ENCODE measurements at regions not wholly inside any gene's neighbourhood (a gene's known extent, or its start where the extent isn't known, plus 50 kb on each side); places are given as distances from the start of the nearest gene placed in this dataset.
"Not testable (repeated sequence)": the region's sequence is repeated elsewhere in the genome, so short reads cannot be mapped to it uniquely, and the experiment has no call there.

DNA sequence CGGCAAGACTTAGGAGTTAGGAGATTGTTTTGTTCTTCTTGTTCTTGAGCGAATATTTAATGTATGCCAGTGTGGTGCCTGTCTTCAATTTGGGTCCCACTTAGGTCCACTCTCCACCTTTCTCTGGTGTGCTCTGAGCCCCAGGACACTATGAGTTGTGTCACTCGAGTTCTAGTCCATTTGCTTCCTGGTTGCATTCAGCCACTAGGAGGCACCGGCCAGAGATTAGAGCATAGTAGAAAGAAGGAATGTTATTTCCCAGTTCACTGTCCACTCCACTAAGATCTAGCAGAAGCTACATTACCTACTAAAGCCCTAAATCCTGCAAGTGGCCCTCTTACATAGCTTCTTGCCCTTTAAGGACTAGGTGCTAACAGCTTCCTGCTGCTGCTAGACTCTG, 326.9 kb downstream of the NAF1 start:
- no peak overlapping the region for H3K4me3 ChIP-seq (ENCODE audit: control insufficient read depth, low read depth, low read length)
- TF ChIP-seq, protein P1, sequence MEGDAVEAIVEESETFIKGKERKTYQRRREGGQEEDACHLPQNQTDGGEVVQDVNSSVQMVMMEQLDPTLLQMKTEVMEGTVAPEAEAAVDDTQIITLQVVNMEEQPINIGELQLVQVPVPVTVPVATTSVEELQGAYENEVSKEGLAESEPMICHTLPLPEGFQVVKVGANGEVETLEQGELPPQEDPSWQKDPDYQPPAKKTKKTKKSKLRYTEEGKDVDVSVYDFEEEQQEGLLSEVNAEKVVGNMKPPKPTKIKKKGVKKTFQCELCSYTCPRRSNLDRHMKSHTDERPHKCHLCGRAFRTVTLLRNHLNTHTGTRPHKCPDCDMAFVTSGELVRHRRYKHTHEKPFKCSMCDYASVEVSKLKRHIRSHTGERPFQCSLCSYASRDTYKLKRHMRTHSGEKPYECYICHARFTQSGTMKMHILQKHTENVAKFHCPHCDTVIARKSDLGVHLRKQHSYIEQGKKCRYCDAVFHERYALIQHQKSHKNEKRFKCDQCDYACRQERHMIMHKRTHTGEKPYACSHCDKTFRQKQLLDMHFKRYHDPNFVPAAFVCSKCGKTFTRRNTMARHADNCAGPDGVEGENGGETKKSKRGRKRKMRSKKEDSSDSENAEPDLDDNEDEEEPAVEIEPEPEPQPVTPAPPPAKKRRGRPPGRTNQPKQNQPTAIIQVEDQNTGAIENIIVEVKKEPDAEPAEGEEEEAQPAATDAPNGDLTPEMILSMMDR (conservative IDR thresholded peaks at IDR 0.05; ENCODE audit: control insufficient read depth, insufficient read depth, low read depth, low read length), result no peak
- no peak for DNase-seq (ENCODE audit: low read depth)

DNA sequence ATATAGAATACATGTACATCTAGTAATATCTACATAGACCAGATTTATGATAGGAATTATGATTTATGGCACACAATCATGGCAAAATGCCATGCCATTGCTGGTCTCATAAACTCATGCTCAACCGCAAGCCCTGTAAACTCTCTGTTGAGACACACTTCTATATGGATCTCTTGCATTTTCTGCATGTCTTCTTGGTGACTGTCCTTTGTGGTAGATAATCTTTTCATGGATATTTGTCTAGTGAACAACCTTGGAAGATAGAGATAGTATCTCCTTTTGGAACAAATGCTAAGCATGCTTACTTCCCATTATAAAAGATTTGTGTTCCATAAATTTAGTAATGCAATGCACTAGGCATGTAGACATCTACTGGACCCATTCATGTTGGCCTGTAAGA, 328.0 kb downstream of the NAF1 start:
- no peak overlapping the region for H3K4me3 ChIP-seq (ENCODE audit: control insufficient read depth, low read depth, low read length)
- no peak for DNase-seq (ENCODE audit: low read depth)
- TF ChIP-seq, protein P1 (conservative IDR thresholded peaks at IDR 0.05; ENCODE audit: control insufficient read depth, insufficient read depth, low read depth, low read length), result no peak

DNA sequence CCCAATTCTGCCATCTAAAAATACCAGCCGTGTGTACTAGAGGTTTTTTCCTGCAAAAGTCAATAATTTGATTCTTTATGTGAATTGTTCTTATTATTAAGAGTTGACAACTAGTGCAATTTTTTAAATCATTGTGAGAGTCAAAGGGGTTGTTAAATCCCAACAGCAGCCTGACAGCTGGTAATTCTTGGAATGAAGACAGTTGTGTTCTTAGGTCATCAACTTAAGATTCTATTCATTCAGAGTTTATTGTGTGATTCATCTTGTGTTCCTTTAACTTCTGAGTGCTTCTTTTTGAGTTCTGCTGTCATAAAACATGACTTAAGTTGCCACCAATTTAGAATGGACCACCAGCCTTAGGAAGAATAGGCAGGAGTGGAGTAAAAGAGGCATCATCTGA, 329.0 kb downstream of the NAF1 start:
- TF ChIP-seq, protein P1 (conservative IDR thresholded peaks at IDR 0.05; ENCODE audit: control insufficient read depth, insufficient read depth, low read depth, low read length), result no peak
- no peak overlapping the region for H3K4me3 ChIP-seq (ENCODE audit: control insufficient read depth, low read depth, low read length)
- no peak for DNase-seq (ENCODE audit: low read depth)

DNA sequence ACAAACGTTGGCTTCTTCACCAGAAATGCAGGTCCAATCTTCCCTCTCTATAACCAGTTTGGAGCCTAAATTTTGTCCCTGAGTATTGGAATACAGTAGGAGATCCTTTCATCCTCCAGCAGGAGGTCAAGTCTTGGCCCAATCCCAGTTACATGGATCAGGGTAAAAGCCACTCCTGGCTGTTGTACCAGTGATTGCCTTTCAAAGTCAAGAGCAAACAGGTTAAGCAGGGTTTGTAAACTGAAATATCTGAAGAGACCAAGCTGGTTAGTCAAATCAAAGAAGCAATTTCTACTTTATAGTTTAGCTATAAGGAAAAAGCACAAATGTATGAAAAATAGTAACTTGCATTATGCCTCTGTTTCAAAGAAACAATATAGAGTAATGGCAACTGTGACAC, 329.4 kb downstream of the NAF1 start:
- TF ChIP-seq, protein P1 (conservative IDR thresholded peaks at IDR 0.05; ENCODE audit: control insufficient read depth, insufficient read depth, low read depth, low read length), result no peak

DNA sequence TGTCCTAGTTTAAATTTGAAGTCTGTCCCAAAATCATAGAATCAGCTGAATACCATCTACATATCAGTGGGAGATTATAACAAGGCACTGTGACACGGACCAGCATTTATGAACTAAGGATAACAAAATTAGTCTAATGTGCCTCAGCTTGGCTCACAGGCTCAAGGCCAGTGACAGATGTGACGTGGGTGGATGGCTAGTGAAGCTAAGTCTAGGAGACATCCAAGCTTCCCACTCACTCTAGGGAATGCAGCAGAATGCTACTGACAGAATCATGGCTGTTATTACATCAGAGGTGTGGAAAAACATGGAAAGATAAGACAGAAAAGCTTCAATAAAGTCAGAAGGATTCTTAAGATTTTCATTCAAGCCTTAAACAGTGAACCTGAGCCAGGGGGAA, 329.9 kb downstream of the NAF1 start:
- TF ChIP-seq, protein P1 (conservative IDR thresholded peaks at IDR 0.05; ENCODE audit: control insufficient read depth, insufficient read depth, low read depth, low read length), result no peak
- H3K4me3 ChIP-seq (ENCODE audit: control insufficient read depth, low read depth, low read length), result no peak overlapping the region
- no peak for DNase-seq (ENCODE audit: low read depth)

More for the DNA sequence above, 329.4 kb downstream of the NAF1 start:
- DNase-seq (ENCODE audit: low read depth), result no peak
- H3K4me3 ChIP-seq (ENCODE audit: control insufficient read depth, low read depth, low read length), result no peak overlapping the region

DNA sequence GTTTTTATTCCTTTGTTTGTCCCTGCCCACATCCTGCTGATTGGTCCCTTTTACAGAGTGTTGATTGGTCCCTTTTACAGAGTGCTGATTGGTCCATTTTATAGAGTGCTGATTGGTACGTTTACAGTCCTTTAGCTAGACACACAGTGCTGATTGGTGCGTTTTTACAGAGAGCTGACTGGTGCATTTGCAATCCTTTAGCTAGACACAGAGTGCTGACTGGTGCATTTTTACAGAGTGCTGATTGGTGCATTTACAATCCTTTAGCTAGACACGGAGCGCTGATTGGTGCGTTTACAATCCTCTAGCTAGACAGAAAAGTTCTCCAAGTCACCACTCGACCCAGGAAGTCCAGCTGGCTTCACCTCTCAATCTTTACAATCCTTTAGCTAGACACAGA, 330.4 kb downstream of the NAF1 start:
- H3K4me3 ChIP-seq (ENCODE audit: control insufficient read depth, low read depth, low read length); DNase-seq (ENCODE audit: low read depth): not testable (repeated sequence)

DNA sequence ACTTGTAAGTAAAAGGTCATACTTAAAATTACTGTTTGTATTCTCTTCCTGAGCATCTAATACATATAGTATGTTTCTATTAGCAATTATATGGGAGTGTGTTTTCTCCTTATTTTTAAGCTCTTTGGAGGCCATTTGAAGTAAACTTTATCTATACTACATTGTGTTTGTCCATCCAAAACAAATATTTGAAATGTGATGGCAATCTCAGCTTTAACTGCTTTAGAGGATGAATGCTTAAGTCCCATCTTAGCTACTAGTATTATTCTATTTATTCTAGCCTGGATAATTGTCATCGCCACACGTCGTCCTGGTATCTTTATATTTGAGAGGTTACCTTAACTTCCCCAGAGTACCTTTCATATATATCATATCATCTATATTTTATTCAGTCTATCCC, 335.8 kb downstream of the NAF1 start:
- TF ChIP-seq, protein P1 (conservative IDR thresholded peaks at IDR 0.05; ENCODE audit: control insufficient read depth, insufficient read depth, low read depth, low read length), result no peak
- DNase-seq (ENCODE audit: low read depth), result no peak
- no peak overlapping the region for H3K4me3 ChIP-seq (ENCODE audit: control insufficient read depth, low read depth, low read length)

DNA sequence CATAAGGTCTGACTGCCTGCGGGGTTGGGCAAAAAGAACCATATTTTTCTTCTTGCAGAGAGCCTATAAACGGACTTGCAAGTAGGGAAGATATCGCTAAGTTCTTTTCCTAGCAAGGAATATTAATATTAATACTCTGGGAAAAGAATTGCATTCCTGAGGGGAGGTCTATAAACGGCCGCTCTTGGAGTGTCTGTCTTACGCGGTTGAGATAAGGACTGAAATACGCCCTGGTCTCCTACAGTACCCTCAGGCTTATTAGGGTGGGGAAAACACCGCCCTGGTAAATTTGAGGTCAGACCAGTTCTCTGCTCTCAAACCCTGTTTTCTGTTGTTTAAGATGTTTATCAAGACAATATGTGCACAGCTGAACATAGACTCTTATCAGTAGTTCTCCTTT, 349.3 kb downstream of the NAF1 start:
- DNase-seq (ENCODE audit: low read depth); H3K4me3 ChIP-seq (ENCODE audit: control insufficient read depth, low read depth, low read length): not testable (repeated sequence)
